ENCODE measurements at regions not wholly inside any gene's neighbourhood (a gene's known extent, or its start where the extent isn't known, plus 50 kb on each side); places are given as distances from the start of the nearest gene placed in this dataset.

- no peak for TF ChIP-seq CTCF (IDR thresholded peaks at IDR 0.05)
- TF ChIP-seq ZFX (IDR thresholded peaks at IDR 0.05; ENCODE audit: borderline replicate concordance) = no peak
- no peak overlapping the region for H3K27ac ChIP-seq
These were observed 277.6 kb upstream of the PHF14 start for GRCh38 chr7:10696064-10696463.

GRCh38 chr7:10703059-10703458, 270.6 kb upstream of the PHF14 start:
- H3K27ac ChIP-seq = no peak overlapping the region
- TF ChIP-seq ZFX (IDR thresholded peaks at IDR 0.05; ENCODE audit: borderline replicate concordance) (no peak), CTCF (IDR thresholded peaks at IDR 0.05) (no peak)

GRCh38 chr7:10703981-10704380, 269.7 kb upstream of the PHF14 start:
- TF ChIP-seq ZFX (IDR thresholded peaks at IDR 0.05; ENCODE audit: borderline replicate concordance) (no peak), CTCF (IDR thresholded peaks at IDR 0.05) (no peak)
- no peak overlapping the region for H3K27ac ChIP-seq

GRCh38 chr7:10704653-10705052, 269.0 kb upstream of the PHF14 start:
- TF ChIP-seq CTCF (IDR thresholded peaks at IDR 0.05) (no peak), ZFX (IDR thresholded peaks at IDR 0.05; ENCODE audit: borderline replicate concordance) (no peak)
- no peak overlapping the region for H3K27ac ChIP-seq

- no peak overlapping the region for H3K27ac ChIP-seq
- TF ChIP-seq ZFX (IDR thresholded peaks at IDR 0.05; ENCODE audit: borderline replicate concordance) (no peak), CTCF (IDR thresholded peaks at IDR 0.05) (no peak)
These were observed 266.7 kb upstream of the PHF14 start for GRCh38 chr7:10706875-10707493.

GRCh38 chr7:10707519-10707918, 266.2 kb upstream of the PHF14 start:
- TF ChIP-seq CTCF (IDR thresholded peaks at IDR 0.05) (no peak), ZFX (IDR thresholded peaks at IDR 0.05; ENCODE audit: borderline replicate concordance) (no peak)
- H3K27ac ChIP-seq = no peak overlapping the region

GRCh38 chr7:10708447-10708846, 265.2 kb upstream of the PHF14 start:
- TF ChIP-seq CTCF (IDR thresholded peaks at IDR 0.05) = peak; percentile 74
- no peak for TF ChIP-seq ZFX (IDR thresholded peaks at IDR 0.05; ENCODE audit: borderline replicate concordance)
- no peak overlapping the region for H3K27ac ChIP-seq
